IMR-90 (cell line): ENCODE measurements at regions not wholly inside any gene's neighbourhood (a gene's known extent, or its start where the extent isn't known, plus 50 kb on each side); places are given as distances from the start of the nearest gene placed in this dataset.

Source experiments
- ATAC-seq: fragments of 200-7000 bp; cut with Tn5 transposase; 2 replicates; pipeline ENCODE4 v1.9.1; 2020; ENCODE audit warnings: low read depth, mild to moderate bottlenecking, moderate library complexity
- BruUV-seq: library from RNA; stranded (reverse); fragments of 400-500 nt; replicated peaks from 2 replicates; lab custom pipeline; 2021; lab: Mats Ljungman, UMichigan
- CTCF ChIA-PET: fragments of 300-600 bp; formaldehyde crosslinking; extraction: SDS; loops from one replicate; lab custom pipeline; 2021; ENCODE audit warnings: antibody characterized with exemption; lab: Yijun Ruan, JAX
- POLR2A ChIA-PET: fragments of 300-600 bp; sonication (Branson Sonifier 250); formaldehyde crosslinking; loops from one replicate; lab custom pipeline; 2022; ENCODE audit warnings: antibody characterized with exemption; ENCODE audit not compliant: unreplicated experiment; lab: Charles Lee
- DNase-seq: peaks from one replicate; pipeline ENCODE4 v3.0.0; 2013
- H2AFZ ChIP-seq: replicated peaks from 2 replicates; pipeline ENCODE3; 2013; ENCODE audit warnings: low read length, mild to moderate bottlenecking; ENCODE audit not compliant: poor library complexity
- H2AK5ac ChIP-seq: 2 replicates; pipeline ENCODE4 v1.6.1; 2013; ENCODE audit warnings: low read depth, low read length, inconsistent platforms
- H2AK9ac ChIP-seq: replicated peaks from 2 replicates; pipeline ENCODE3; 2013; ENCODE audit warnings: mild to moderate bottlenecking, low read depth, low read length, moderate library complexity; ENCODE audit not compliant: poor library complexity
- H2BK120ac ChIP-seq: 2 replicates; pipeline ENCODE4 v1.6.1; 2013; ENCODE audit warnings: low read depth, low read length, inconsistent platforms
- H2BK15ac ChIP-seq: 3 replicates; pipeline ENCODE4 v1.6.1; 2013; ENCODE audit warnings: low read depth, low read length, inconsistent platforms
- H2BK20ac ChIP-seq: 2 replicates; pipeline ENCODE4 v1.6.1; 2013; ENCODE audit warnings: low read depth, mild to moderate bottlenecking, inconsistent platforms, low read length, moderate library complexity
- H2BK5ac ChIP-seq: 2 replicates; pipeline ENCODE4 v1.6.1; 2013; ENCODE audit warnings: mild to moderate bottlenecking, low read depth, low read length, inconsistent platforms; ENCODE audit not compliant: poor library complexity, severe bottlenecking
- H3K14ac ChIP-seq: replicated peaks from 2 replicates; pipeline ENCODE4 v1.6.1; 2013; ENCODE audit warnings: low read depth, low read length, inconsistent platforms
- H3K18ac ChIP-seq: 2 replicates; pipeline ENCODE4 v1.6.1; 2013; ENCODE audit warnings: low read depth, low read length, control low read depth
- H3K23ac ChIP-seq: 2 replicates; pipeline ENCODE4 v1.6.1; 2013; ENCODE audit warnings: low read depth, low read length, inconsistent platforms
- H3K27ac ChIP-seq: 2 replicates; pipeline ENCODE4 v1.5.1; 2013; ENCODE audit warnings: mild to moderate bottlenecking, control low read depth, low read length; ENCODE audit not compliant: insufficient read depth
- H3K27me3 ChIP-seq: 2 replicates; pipeline ENCODE4 v1.6.1; 2013; ENCODE audit warnings: low read length; ENCODE audit not compliant: control insufficient read depth, insufficient read depth
- H3K36me3 ChIP-seq: 2 replicates; pipeline ENCODE4 v1.6.1; 2013; ENCODE audit warnings: low read length, mixed read lengths; ENCODE audit not compliant: control insufficient read depth, insufficient read depth
- H3K4ac ChIP-seq: 2 replicates; pipeline ENCODE4 v1.6.1; 2013; ENCODE audit warnings: low read depth, low read length, inconsistent platforms
- H3K4me1 ChIP-seq: 2 replicates; pipeline ENCODE4 v1.6.1; 2013; ENCODE audit warnings: low read length, mixed read lengths; ENCODE audit not compliant: control insufficient read depth, insufficient read depth
- H3K4me2 ChIP-seq: 2 replicates; pipeline ENCODE4 v1.6.1; 2013; ENCODE audit warnings: low read depth, mild to moderate bottlenecking, control low read depth, low read length, moderate library complexity
- H3K4me3 ChIP-seq: 2 replicates; pipeline ENCODE4 v1.5.1; 2013; ENCODE audit warnings: low read depth, mild to moderate bottlenecking, control low read depth, low read length, moderate library complexity; ENCODE audit not compliant: insufficient read depth
- H3K56ac ChIP-seq: 2 replicates; pipeline ENCODE4 v1.6.1; 2013; ENCODE audit warnings: low read length, inconsistent platforms; ENCODE audit not compliant: insufficient read depth; ENCODE audit errors: extremely low read depth
- H3K79me1 ChIP-seq, 2 experiments: 2 replicates each; pipeline ENCODE4 v1.6.1; 2013; ENCODE audit warnings: low read length in 2 of 2, inconsistent platforms in 1 of 2, low read depth in 1 of 2
- H3K9ac ChIP-seq: 2 replicates; pipeline ENCODE4 v1.6.1; 2013; ENCODE audit warnings: low read depth, low read length, control low read depth
- H3K9me1 ChIP-seq: 2 replicates; pipeline ENCODE4 v1.6.1; 2013; ENCODE audit warnings: low read length, inconsistent platforms; ENCODE audit not compliant: insufficient read depth
- H3K9me3 ChIP-seq: 2 replicates; pipeline ENCODE4 v1.6.1; 2013; ENCODE audit warnings: low read length; ENCODE audit not compliant: control insufficient read depth, insufficient read depth
- H4K20me1 ChIP-seq: 2 replicates; pipeline ENCODE4 v1.6.1; 2013; ENCODE audit warnings: low read length, inconsistent platforms; ENCODE audit not compliant: insufficient read depth
- H4K5ac ChIP-seq: 2 replicates; pipeline ENCODE4 v1.6.1; 2013; ENCODE audit warnings: mild to moderate bottlenecking, low read depth, low read length, control low read depth
- H4K8ac ChIP-seq, 2 experiments: 2 replicates each; pipeline ENCODE4 v1.6.1; 2013; ENCODE audit warnings: low read depth in 2 of 2, low read length in 2 of 2, control low read depth in 1 of 2, inconsistent platforms in 1 of 2
- H4K91ac ChIP-seq: 2 replicates; pipeline ENCODE4 v1.6.1; 2013; ENCODE audit warnings: low read depth, low read length, inconsistent platforms; ENCODE audit not compliant: insufficient read depth
- BHLHE40 ChIP-seq: fragments of 150-350 bp; IDR thresholded peaks from 2 replicates; pipeline ENCODE4 v1.6.1; 2016; ENCODE audit warnings: mild to moderate bottlenecking, low read depth, low read length
- CEBPB ChIP-seq: IDR thresholded peaks from 2 replicates; pipeline ENCODE4 v1.6.1; 2012; ENCODE audit warnings: low read depth, low read length, improper control_type of control experiment
- FOS ChIP-seq: fragments of 150-350 bp; IDR thresholded peaks from 2 replicates; pipeline ENCODE4 v1.6.1; 2016; ENCODE audit warnings: low read depth, low read length
- MAFK ChIP-seq: IDR thresholded peaks from 2 replicates; pipeline ENCODE4 v1.6.1; 2012; ENCODE audit warnings: low read depth, low read length, improper control_type of control experiment
- MAZ ChIP-seq: IDR thresholded peaks from 2 replicates; pipeline ENCODE4 v1.6.1; 2012; ENCODE audit warnings: low read depth, mild to moderate bottlenecking, low read length, improper control_type of control experiment, moderate library complexity, borderline replicate concordance
- MXI1 ChIP-seq: IDR thresholded peaks from 2 replicates; pipeline ENCODE4 v1.6.1; 2012; ENCODE audit warnings: low read depth, mild to moderate bottlenecking, low read length, moderate library complexity, borderline replicate concordance
- RAD21 ChIP-seq: IDR thresholded peaks from 2 replicates; pipeline ENCODE4 v1.6.1; 2012; ENCODE audit warnings: low read length, improper control_type of control experiment
- RCOR1 ChIP-seq: IDR thresholded peaks from 2 replicates; pipeline ENCODE4 v1.6.1; 2012; ENCODE audit warnings: mild to moderate bottlenecking, low read length, improper control_type of control experiment; ENCODE audit not compliant: insufficient replicate concordance
- RFX5 ChIP-seq: IDR thresholded peaks from 2 replicates; pipeline ENCODE4 v1.8.0; 2012; ENCODE audit warnings: low read depth, mild to moderate bottlenecking, low read length, moderate library complexity
- SMC3 ChIP-seq: fragments of 150-350 bp; IDR thresholded peaks from 2 replicates; pipeline ENCODE4 v1.6.1; 2016; ENCODE audit warnings: low read depth, mild to moderate bottlenecking, antibody characterized with exemption, low read length, moderate library complexity
- dilution Hi-C: fragments of 300-500 bp; cut with HindIII; formaldehyde crosslinking; loops from one replicate; pipeline ENCODE4 v1.14.3; 2018; ENCODE audit warnings: low sequenced_read_pairs; ENCODE audit not compliant: unreplicated experiment
- in situ Hi-C: fragments of 300-500 bp; cut with MboI; formaldehyde crosslinking; loops from 3 replicates; pipeline ENCODE4 v1.14.3; 2019; ENCODE audit warnings: low sequenced_read_pairs, inconsistent platforms, mixed read lengths
- intact Hi-C: fragments of 100-400 bp; cut with micrococcal nuclease; formaldehyde crosslinking; loops from 2 replicates; pipeline ENCODE4 v1.10.0; 2022
- TF ChIP-seq, protein P1 (sequence below): fragments of 150-350 bp; IDR thresholded peaks from 2 replicates; pipeline ENCODE4 v1.6.1; 2016; ENCODE audit warnings: low read depth, mild to moderate bottlenecking, low read length, moderate library complexity, borderline replicate concordance
- TF ChIP-seq, protein P2 (sequence below): fragments of 150-350 bp; IDR thresholded peaks from 2 replicates; pipeline ENCODE4 v1.6.1; 2017; ENCODE audit warnings: mild to moderate bottlenecking, antibody characterized with exemption, low read length, low read depth

DNA sequence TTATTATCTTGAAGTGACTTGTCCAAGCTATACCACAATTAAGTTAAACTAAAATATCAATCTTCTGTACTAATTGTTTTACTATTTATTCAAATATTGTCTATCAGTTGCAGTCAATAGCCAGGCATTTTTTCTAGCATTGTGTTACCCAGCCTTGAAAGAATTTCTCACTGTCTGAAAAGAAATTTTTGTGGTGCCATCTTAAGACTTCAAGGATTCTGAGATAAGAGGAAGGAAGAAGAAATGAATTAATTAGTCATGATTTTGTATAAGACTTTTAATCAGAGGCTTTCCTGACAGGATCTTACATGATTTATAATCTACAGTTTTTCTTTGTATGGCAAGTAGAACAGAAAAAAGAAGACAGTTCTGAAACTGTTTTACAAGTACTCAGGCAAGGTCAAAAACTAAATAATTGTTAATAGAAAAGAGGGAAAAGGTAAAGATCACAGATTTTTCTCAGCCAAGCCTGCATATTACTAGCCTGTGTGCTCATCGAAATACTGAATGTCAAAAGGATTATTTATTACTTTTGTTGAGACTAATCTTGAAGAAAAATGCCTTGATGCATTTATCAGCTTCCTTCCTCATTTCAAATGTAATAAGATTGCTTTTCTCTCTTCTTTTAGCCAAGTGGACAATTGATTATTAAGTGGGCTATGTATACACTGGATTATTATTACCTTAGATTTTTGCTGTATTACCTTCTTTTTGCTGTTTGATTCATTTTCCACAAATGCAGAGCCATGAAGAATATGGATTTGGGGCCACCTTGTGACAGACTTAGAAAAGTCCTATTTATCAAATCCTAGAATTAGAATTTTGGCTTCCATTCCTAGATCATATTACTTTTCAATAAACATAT, 53.8 kb downstream of the CXCL1 start (continued):
- TF ChIP-seq MAZ (no peak), BHLHE40 (no peak)

DNA sequence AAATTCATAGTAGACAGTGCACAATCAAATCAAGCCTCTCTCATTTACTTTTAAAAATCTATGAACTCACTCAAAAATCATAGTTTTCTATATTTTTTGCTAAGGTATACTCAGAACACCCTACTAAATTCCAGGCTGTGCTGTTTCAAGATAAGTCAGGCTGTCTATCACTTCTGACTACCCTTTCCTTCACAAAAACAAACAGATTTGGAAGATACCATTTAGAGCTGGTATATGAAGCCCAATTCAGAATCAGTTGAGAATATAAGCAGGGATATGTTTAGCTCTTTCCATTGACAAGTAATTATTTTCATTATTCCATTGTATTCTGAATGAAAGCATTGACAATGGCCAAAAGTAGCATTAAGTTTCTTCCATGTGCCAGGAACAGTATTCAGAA, 53.1 kb downstream of the CXCL1 start:
- no peak overlapping the region for H3K27ac ChIP-seq
- no peak overlapping the region for H2BK20ac ChIP-seq
- H3K4me3 ChIP-seq: no peak overlapping the region
- no peaks in the 10 kb centered on the region for H3K9me1 ChIP-seq
- no peak overlapping the region for H2BK5ac ChIP-seq
- ATAC-seq (no peak), DNase-seq (no peak)
- no peak overlapping the region for H3K4me2 ChIP-seq
- no TSS peak for BruUV-seq
- in situ Hi-C loops: loop anchor here (5.0 to 10.0 kb wide), 2 partner anchors 260 to 328 kb away; no protein-coding TSS in a partner anchor
- H4K91ac ChIP-seq: no peak overlapping the region
- TF ChIP-seq MAZ: no peak
- TF ChIP-seq, protein P1, sequence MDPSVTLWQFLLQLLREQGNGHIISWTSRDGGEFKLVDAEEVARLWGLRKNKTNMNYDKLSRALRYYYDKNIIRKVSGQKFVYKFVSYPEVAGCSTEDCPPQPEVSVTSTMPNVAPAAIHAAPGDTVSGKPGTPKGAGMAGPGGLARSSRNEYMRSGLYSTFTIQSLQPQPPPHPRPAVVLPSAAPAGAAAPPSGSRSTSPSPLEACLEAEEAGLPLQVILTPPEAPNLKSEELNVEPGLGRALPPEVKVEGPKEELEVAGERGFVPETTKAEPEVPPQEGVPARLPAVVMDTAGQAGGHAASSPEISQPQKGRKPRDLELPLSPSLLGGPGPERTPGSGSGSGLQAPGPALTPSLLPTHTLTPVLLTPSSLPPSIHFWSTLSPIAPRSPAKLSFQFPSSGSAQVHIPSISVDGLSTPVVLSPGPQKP: no peak
- TF ChIP-seq RAD21: no peak
- no peak for TF ChIP-seq BHLHE40
- TF ChIP-seq, protein P2, sequence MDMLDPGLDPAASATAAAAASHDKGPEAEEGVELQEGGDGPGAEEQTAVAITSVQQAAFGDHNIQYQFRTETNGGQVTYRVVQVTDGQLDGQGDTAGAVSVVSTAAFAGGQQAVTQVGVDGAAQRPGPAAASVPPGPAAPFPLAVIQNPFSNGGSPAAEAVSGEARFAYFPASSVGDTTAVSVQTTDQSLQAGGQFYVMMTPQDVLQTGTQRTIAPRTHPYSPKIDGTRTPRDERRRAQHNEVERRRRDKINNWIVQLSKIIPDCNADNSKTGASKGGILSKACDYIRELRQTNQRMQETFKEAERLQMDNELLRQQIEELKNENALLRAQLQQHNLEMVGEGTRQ: no peak
- no peak for TF ChIP-seq MAFK
- TF ChIP-seq CEBPB: no peak
- TF ChIP-seq RCOR1: no peak
- TF ChIP-seq FOS: no peak
- no peak for TF ChIP-seq RFX5
- TF ChIP-seq MXI1: no peak
- TF ChIP-seq SMC3: no peak
- intact Hi-C loops: loop anchor here (2.0 to 10.0 kb wide), 3 partner anchors 112 to 608 kb away; partner anchors contain the start of gene CXCL3
- H4K8ac ChIP-seq: no peak overlapping the region
- H2AK9ac ChIP-seq: no peak overlapping the region
- H3K14ac ChIP-seq: no peak overlapping the region
- no peak overlapping the region for H2BK120ac ChIP-seq
- no peak overlapping the region for H3K9ac ChIP-seq
- H2AK5ac ChIP-seq: no peak overlapping the region
- H3K9me3 ChIP-seq: peaks cover 2% of the 10 kb centered on the region; the same call in 1 of the 2 replicates
- H3K23ac ChIP-seq: no peak overlapping the region
- ChIA-PET CTCF (interaction anchor here (1.4 kb wide), 1 partner anchor 261 kb away, joined by 7 read pairs; no protein-coding TSS in a partner anchor), POLR2A (no interaction called here)
- dilution Hi-C loops: no loop called here
- H3K4ac ChIP-seq: no peak overlapping the region
- peaks cover 12% of the 10 kb centered on the region for H3K4me1 ChIP-seq
- H3K56ac ChIP-seq: no peak overlapping the region
- H3K79me1 ChIP-seq: no peaks in the 10 kb centered on the region
- H3K18ac ChIP-seq: no peak overlapping the region
- H4K5ac ChIP-seq: no peak overlapping the region
- no peaks in the 10 kb centered on the region for H4K20me1 ChIP-seq
- H3K36me3 ChIP-seq: no peaks in the 10 kb centered on the region
- no peak overlapping the region for H2BK15ac ChIP-seq
- peaks cover 8% of the 10 kb centered on the region for H3K27me3 ChIP-seq
- no peak overlapping the region for H2AFZ ChIP-seq
